Activated naive CD4-positive, alpha-beta T cell treated with anti-CD3 and anti-CD28 coated beads for 36 hours (primary cell): ENCODE measurements at regions not wholly inside any gene's neighbourhood (a gene's known extent, or its start where the extent isn't known, plus 50 kb on each side); places are given as distances from the start of the nearest gene placed in this dataset.
"Not testable (repeated sequence)": the region's sequence is repeated elsewhere in the genome, so short reads cannot be mapped to it uniquely, and the experiment has no call there.

Source experiments
- CTCF ChIA-PET: fragments of 350-600 bp; sonication (Branson Sonifier 250); formaldehyde crosslinking; loops from one replicate; lab custom pipeline; 2021; ENCODE audit warnings: antibody characterized with exemption; lab: Charles Lee
- DNase-seq: peaks from one replicate; pipeline ENCODE4 v3.0.0-alpha.2; 2020
- H3K27ac Mint-ChIP-seq: one replicate; pipeline ENCODE4 v1.8.0; 2021; ENCODE audit warnings: mild to moderate bottlenecking, mixed read lengths
- H3K27me3 Mint-ChIP-seq: one replicate; pipeline ENCODE4 v1.8.0; 2021; ENCODE audit warnings: low read depth, mixed read lengths
- H3K36me3 Mint-ChIP-seq: one replicate; pipeline ENCODE4 v1.8.0; 2021; ENCODE audit warnings: low read depth, mixed read lengths
- H3K4me1 Mint-ChIP-seq: one replicate; pipeline ENCODE4 v1.8.0; 2021; ENCODE audit warnings: low read depth, mixed read lengths
- H3K4me3 Mint-ChIP-seq: one replicate; pipeline ENCODE4 v1.8.0; 2021; ENCODE audit warnings: mild to moderate bottlenecking, moderate library complexity, mixed read lengths
- H3K9me3 Mint-ChIP-seq: one replicate; pipeline ENCODE4 v1.8.0; 2021; ENCODE audit warnings: mixed read lengths
- intact Hi-C: fragments of 100-400 bp; cut with micrococcal nuclease; formaldehyde crosslinking; loops from one replicate; pipeline ENCODE4 v1.15.1; 2023

- H3K27me3 Mint-ChIP-seq, result peaks cover 3% of the 10 kb centered on the region
- CTCF ChIA-PET, result no interaction called here
- H3K4me3 Mint-ChIP-seq, result no peak overlapping the region
- no peak for DNase-seq
- H3K4me1 Mint-ChIP-seq, result no peaks in the 10 kb centered on the region
- no peaks in the 10 kb centered on the region for H3K9me3 Mint-ChIP-seq
- no peak overlapping the region for H3K27ac Mint-ChIP-seq
- no peaks in the 10 kb centered on the region for H3K36me3 Mint-ChIP-seq
- intact Hi-C loops, result no loop called here
Measured at GRCh38 chr1:166763318-166763717, 76.0 kb upstream of the POGK start.

DNA sequence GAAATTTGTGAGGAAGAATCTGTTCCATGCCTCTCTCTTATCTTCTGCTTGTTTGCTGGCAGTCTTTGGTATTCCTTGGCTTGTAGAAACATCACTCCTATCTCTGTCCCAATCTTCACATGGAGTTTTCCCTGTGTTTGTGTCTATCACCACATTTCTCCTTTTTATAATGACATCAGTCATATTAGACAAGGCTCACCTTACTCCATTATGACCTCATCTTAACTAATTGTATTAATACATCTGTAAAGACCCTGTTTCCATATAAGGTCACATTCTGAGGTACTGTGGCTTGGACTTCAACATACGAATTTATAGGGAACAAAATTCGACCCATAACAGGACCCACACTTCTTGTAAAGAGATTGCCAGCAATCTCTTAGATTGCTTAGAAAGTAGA, 72.3 kb upstream of the POGK start:
- Mint-ChIP-seq H3K9me3 (peaks cover 10% of the 10 kb centered on the region), H3K27ac (no peak overlapping the region), H3K36me3 (no peaks in the 10 kb centered on the region), H3K4me3 (no peak overlapping the region), H3K27me3 (no peaks in the 10 kb centered on the region), H3K4me1 (no peaks in the 10 kb centered on the region)
- intact Hi-C loops, result no loop called here
- no peak for DNase-seq
- CTCF ChIA-PET, result no interaction called here

GRCh38 chr1:166784646-166785045, 54.6 kb upstream of the POGK start:
- H3K36me3 Mint-ChIP-seq, CTCF ChIA-PET: not testable (repeated sequence)
- peaks cover 17% of the 10 kb centered on the region for H3K27me3 Mint-ChIP-seq

GRCh38 chr1:166785987-166786386, 53.3 kb upstream of the POGK start:
- Mint-ChIP-seq H3K4me1 (no peaks in the 10 kb centered on the region), H3K27ac (no peak overlapping the region), H3K4me3 (no peak overlapping the region), H3K9me3 (no peaks in the 10 kb centered on the region), H3K36me3 (no peaks in the 10 kb centered on the region), H3K27me3 (peaks cover 19% of the 10 kb centered on the region)
- intact Hi-C loops, result no loop called here
- CTCF ChIA-PET, result interaction anchor here (0.6 to 1.3 kb wide), 3 partner anchors 123 to 274 kb away, joined by 3 to 5 read pairs (median 4); no protein-coding TSS in a partner anchor
- DNase-seq, result no peak

More at GRCh38 chr1:166784646-166785045, 54.6 kb upstream of the POGK start:
- H3K9me3 Mint-ChIP-seq, H3K27ac Mint-ChIP-seq, H3K4me3 Mint-ChIP-seq, intact Hi-C loops, DNase-seq, H3K4me1 Mint-ChIP-seq: not testable (repeated sequence)

DNA sequence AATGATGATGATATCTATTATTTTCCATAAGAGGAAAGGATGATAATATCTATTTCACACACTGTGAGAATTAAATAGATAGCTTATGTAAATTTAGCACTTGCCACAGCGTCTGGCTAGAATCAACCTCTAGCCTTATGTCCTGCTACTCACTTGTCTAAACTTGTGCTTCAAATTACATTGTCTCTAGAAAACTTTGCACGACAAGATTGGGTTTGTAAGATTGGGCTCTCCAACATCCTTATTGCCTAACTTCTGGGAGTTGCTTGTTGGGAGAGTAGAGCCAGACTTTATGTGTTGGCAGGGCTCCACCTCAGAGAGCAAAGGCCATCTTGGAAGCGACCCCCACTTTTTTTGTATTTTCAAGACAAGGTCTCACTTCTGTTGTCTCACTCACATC, 50.0 kb upstream of the POGK start:
- Mint-ChIP-seq H3K36me3 (no peaks in the 10 kb centered on the region), H3K27me3 (peaks cover 11% of the 10 kb centered on the region), H3K4me1 (no peaks in the 10 kb centered on the region), H3K27ac (no peak overlapping the region), H3K9me3 (no peaks in the 10 kb centered on the region), H3K4me3 (no peak overlapping the region)
- CTCF ChIA-PET, result no interaction called here
- DNase-seq, result no peak
- intact Hi-C loops, result no loop called here
